ENCODE measurements at regions not wholly inside any gene's neighbourhood (a gene's known extent, or its start where the extent isn't known, plus 50 kb on each side); places are given as distances from the start of the nearest gene placed in this dataset.

- DNase-seq (ENCODE audit: low read depth in 4 of 4, low spot score in 3 of 4), result no peak
Observed at GRCh38 chr5:97834561-97834960, 651.5 kb upstream of the RIOK2 start.

GRCh38 chr5:97835112-97835511, 652.1 kb upstream of the RIOK2 start:
- DNase-seq (ENCODE audit: low read depth in 4 of 4, low spot score in 3 of 4), result no peak

DNA sequence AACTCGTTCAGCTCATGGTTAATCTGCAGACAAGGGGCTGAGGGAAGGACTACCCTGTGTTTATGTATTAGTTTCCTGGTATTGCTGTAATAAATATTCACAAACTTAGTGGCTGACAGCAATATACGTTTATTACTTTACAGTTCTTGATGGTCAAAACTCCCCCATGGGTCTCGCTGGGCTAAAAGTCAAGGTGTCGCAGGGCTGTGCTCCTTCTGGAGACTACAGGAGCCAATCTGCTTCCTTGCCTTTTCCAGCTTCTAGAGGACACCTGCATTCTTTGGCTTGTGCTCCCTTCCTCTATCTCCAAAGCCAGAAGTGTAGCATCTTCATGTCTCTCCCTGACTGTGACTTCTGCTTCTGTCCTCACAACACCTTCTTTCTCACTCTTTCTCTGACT, 653.8 kb upstream of the RIOK2 start:
- DNase-seq (ENCODE audit: low read depth in 4 of 4, low spot score in 3 of 4), result no peak

DNA sequence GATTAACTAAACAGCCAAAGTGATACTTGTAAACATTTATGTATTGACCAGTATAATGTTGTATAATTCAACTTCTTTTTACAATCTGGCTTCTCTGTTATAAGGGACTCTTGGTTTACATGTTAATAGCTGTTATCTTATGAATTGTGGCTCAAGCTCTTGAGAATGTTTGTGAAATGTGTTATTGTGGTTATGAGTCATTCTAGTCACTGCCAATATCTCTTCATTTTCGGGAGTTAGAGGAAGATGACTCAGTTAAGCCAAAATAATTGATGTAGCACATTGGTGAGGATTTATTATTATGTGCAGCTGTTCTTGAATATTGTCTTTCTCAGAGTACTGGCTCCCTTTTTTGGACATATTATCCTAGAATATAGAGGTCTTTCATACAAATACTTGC, 655.2 kb upstream of the RIOK2 start:
- no peak for DNase-seq (ENCODE audit: low read depth in 4 of 4, low spot score in 3 of 4)

DNA sequence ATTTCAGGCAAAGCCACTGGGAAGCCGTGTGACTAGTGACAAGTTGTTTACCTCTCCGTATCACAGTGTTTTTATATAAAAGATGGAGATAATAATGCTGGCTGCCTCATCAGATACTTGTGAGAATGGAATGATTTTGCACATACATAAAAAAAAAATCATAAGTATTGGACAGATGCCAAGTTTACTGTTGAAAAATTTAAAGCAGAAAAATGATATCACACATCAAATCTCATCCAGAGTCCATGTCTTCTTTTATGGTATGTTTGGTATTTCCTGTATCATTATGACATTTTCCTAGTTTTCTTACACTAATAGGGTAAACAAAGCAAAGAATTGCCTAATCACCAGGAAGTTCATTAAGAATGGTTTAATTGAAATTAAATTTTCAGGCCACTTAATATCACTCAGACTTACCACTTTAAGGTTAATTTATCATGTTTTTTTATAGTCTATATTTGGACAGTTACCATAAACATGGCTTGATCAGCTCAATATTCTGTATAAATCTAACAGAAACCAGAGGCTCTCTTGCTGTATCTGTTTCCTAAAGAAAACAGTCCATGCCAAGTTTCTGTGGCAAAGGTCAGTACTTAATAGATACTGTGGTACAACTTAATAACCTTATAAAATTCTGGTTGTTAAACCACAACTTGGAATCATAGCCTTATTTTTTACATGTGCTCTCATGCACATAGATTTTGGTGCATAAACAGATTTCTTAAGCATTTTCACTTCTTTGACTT, 656.5 kb upstream of the RIOK2 start:
- no peak for DNase-seq (ENCODE audit: low read depth in 4 of 4, low spot score in 3 of 4)

DNA sequence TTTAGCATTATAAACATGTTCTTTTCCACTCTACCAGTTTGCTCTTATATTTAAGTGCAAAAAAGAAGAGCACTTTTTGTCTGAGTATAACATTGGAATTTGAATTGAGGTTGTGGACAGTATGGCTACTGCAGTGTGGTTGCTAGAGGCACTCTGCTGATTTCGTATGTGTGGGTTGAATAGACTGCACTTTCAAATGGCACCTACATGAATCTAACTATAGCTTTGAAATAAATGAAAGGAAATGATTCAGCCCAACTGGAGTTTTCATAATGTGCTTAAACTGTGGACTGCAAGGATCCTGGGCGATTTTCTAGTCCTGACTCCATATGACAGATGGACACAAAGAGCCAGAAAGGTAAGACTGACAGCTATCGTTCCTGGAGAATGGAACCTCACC, 657.6 kb upstream of the RIOK2 start:
- no peak for DNase-seq (ENCODE audit: low read depth in 4 of 4, low spot score in 3 of 4)

DNA sequence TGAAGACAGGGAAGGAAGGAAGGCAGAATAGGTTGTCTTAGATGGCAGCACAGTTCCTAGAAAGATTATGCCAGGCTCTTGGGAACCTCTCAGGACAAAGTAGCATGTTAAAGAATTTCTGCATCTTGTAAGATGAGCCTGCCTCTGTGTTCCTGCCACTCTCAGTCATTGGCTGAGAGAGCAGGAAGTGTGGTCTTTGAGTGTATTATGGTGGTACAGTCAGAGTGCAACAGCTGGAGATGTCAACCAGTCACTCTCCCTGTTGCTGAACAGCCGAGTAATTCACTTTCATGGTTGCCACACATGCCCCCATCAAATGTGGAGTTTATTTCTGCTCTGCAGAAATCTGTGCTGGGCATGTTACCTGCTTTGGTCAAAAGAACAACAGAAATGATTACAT, 659.6 kb upstream of the RIOK2 start:
- DNase-seq (ENCODE audit: low read depth in 4 of 4, low spot score in 3 of 4), result no peak

DNA sequence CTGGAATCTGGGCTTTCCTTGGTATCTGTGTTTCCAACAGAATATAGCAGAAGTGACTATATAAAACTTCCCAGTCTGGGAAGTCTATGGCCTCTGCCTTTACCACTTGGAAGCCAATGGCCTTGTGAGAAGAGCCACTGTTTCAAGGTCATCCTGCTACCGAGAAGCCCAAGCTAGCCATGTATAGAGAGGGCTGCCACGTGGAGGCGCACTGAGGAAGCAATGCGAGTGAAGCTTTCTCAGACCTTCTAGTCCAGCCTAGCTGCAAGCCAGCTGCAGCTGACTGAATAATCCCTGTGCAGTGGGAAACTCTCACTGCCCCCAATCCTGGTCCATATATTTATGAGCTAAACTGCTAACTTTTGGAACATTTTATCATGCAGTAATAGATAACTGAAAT, 661.8 kb upstream of the RIOK2 start:
- no peak for DNase-seq (ENCODE audit: low read depth in 4 of 4, low spot score in 3 of 4)

DNA sequence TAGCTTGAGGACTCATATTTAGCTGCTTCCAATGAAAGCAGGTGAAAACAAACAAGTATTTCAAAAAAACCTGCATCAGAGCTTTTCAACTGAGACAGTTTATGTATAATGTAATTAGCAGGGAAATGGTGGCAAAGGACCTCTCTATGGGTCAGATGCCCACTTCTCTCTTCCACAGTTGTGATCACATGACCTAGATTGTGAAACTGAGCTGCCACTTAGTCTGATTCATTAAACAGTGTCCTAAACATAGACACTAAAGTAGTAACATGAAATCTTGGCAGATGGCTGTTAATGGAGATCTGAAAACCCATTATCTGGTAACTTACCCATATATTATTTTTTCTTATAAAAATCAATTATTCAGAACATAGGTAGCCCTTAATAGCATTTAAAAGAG, 663.6 kb upstream of the RIOK2 start:
- no peak for DNase-seq (ENCODE audit: low read depth in 4 of 4, low spot score in 3 of 4)

DNA sequence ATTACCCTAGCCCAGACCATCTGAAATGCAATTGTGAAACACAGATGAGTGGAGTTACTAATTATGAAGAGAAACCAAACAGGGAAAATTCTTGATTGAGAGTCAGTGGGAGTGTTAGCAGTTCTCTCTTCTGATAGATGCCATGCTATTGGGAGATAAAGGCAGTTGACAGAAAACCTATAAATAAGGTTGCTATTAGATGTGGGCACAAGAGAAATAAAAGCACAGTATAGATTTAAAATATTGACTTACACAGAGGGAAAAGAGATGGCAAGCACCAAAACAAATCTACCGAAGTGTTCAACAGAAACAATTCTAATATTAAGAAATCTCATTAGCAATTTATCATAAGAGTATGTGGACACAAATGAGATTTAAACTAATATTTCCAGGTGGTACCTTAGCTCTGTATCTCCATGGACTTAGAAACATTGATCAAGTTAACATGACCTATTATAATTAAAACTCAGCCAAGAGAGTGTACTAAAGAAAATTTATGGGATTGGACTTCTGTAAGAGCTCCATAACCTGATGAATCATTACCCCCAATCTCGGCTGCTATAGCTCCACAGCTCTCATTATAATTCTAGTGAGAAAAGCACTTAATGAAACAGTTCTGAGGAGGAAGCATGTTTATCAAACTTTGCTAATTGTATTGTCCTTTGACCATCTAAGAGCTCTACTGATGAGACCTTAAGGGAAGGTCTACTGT, 665.0 kb upstream of the RIOK2 start:
- DNase-seq (ENCODE audit: low read depth in 4 of 4, low spot score in 3 of 4), result no peak

- no peak for DNase-seq (ENCODE audit: low read depth in 4 of 4, low spot score in 3 of 4)
Observed at GRCh38 chr5:97851036-97851435, 668.0 kb upstream of the RIOK2 start.

DNA sequence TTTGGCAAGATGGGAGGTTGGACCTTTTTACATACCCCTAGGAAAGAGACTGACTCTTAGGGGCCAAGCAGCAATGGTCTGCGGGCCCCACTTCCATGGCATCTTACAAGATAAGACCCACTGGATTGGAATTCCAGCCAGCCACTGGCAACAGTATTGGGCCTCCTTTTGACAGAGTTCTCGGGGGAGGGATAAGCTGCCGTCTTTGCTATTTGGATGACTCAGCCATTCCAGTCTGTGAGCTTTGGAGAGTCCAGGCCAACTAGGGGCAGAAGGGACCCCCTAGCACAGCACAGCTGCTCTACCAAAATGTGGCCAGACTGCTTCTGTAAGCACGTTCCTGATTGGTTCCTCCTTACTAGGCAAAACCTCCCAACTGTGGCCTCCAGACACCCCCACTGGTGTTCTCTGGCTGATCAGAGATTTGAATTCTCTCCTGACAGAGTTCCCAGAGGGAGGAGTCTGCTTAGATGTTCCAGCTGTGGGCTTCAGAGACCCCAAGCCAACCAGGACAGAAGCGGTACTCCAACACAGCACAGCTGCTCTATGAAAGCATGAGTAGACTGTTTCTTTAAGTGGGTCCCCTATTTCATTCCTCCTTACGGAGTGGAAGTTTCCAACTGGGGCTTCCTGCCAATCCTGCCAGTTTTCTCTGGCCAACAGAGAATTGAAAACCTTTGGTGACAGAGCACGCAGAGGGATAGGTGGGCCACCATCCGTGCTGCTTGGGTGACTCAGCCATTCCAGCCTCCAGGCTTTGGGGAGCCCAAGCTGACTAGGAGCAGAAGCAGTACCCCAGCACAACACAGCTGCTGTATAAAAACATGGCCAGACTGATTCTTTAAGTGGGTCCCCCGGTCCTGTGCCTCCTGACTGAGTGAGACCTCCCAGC, 672.1 kb upstream of the RIOK2 start:
- DNase-seq (ENCODE audit: low read depth in 4 of 4, low spot score in 3 of 4), result no peak

- no peak for DNase-seq (ENCODE audit: low read depth in 4 of 4, low spot score in 3 of 4)
Observed at GRCh38 chr5:97874491-97874890, 691.4 kb upstream of the RIOK2 start.

GRCh38 chr5:97876272-97876671, 693.2 kb upstream of the RIOK2 start:
- DNase-seq (ENCODE audit: low read depth in 4 of 4, low spot score in 3 of 4), result no peak

DNA sequence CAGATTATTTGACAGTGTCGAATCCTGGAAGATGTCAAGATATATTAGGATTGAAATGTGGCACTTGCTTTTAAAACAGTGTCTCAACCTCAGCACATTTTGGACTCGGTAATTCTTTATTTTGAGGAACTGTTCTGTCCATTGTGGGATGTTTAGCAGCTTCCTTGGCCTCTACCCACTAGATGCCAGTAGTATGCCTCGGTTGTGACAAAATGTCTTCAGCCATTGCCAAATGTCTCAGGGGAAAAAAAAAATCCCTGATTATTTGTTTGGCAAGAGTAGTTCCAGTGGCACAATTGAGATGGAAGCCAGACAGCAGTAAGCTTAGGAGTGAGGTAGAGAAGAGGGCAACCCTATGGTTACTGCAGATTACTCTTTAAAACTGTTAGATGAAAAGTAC, 694.5 kb upstream of the RIOK2 start:
- DNase-seq (ENCODE audit: low read depth in 4 of 4, low spot score in 3 of 4), result no peak

DNA sequence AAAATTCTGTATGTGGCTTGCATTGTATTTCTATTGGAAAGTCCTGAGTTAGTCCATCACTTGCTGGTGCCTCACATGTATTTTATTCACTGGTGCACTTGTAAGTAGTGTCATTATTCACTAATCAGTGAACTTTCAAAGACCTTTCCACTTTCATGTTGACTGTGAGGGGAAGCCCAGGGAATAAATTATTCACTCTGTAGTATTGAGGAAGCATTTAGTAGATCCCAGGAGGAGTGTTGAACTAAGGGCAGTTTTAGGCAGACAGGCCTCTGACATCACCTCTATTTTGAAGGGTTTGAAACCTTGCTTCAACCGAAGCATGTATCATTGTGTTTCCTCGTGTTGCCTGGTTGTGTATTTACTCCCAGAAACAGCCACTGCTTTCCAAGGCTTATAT, 705.4 kb upstream of the RIOK2 start:
- DNase-seq (ENCODE audit: low read depth in 4 of 4, low spot score in 3 of 4), result no peak

- DNase-seq (ENCODE audit: low read depth in 4 of 4, low spot score in 3 of 4), result no peak
Observed at GRCh38 chr5:97891971-97892370, 708.9 kb upstream of the RIOK2 start.

- no peak for DNase-seq (ENCODE audit: low read depth in 4 of 4, low spot score in 3 of 4)
Observed at GRCh38 chr5:97903742-97904141, 720.7 kb upstream of the RIOK2 start.

GRCh38 chr5:97906135-97906534, 723.1 kb upstream of the RIOK2 start:
- DNase-seq (ENCODE audit: low read depth in 4 of 4, low spot score in 3 of 4), result no peak

DNA sequence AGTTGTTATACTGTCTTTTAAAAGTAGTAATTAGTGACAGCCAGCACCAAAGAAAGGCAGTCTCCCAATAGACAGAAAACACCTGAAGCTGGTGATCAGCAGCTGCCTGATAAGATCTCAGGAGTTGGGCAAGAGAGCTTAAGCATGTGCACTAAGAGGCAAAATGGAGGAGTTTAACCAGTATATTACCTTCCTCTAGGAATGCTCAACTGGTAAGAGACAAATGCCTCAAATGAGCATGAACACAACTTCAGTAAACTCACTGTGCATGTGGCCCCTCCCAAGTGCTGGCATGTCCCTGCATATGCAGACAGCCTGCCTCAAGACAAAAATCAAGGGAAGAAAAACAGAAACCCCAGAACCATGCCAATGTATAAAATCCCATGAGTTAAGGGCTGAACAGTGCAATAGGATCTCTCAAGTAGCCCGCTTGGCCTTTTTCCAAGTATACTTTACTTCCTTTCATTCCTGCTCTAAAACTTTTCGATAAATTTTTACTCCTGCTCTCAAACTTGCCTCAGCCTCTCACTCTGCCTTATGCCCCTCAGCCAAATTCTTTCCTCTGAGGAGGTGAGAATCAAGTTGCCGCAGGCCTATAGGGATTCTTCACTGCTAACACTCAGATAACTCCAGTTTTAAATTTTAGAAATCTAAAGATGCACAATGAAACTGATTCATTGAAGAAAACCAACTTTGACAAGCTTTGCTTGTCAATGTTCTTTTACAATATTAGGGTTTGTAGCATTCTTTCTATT, 724.8 kb upstream of the RIOK2 start:
- no peak for DNase-seq (ENCODE audit: low read depth in 4 of 4, low spot score in 3 of 4)

DNA sequence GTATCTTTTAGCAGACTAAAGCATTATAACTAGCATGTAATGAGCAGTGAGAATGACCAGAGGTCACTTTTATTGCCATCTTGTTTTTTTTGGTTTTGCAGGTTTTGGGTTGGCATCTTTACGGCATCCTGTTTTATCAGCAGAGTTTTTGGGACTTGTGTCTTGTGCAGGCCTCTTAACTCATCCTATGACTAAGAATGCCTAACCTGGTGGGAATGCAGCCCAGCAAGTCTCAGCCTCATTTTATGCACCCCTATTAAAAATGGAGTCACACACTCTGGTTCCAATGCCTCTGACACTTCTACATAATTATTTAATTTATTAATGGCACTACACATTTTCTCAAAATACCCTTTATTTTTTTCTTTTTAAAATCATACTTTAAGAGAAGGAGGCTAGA, 726.5 kb upstream of the RIOK2 start:
- DNase-seq (ENCODE audit: low read depth in 4 of 4, low spot score in 3 of 4), result no peak

Data from left renal pelvis (tissue), 4 donors.